Thyroid gland (tissue), 4 donors: ENCODE measurements at regions not wholly inside any gene's neighbourhood (a gene's known extent, or its start where the extent isn't known, plus 50 kb on each side); places are given as distances from the start of the nearest gene placed in this dataset.

Experiments
- DNase-seq, 2 donors: peaks; one replicate each; pipeline ENCODE4 v3.0.0-alpha.2; 2019
- H3K27ac ChIP-seq, 3 donors: fragments of 200-600 bp; sonication (generic); 1 replicate in 2 of 3; 2 replicates in 1 of 3; pipeline ENCODE4 v1.5.1; 2016 to 2019; ENCODE audit warnings: mild to moderate bottlenecking in 1 of 3, moderate library complexity in 1 of 3
- H3K27me3 ChIP-seq: fragments of 200-600 bp; sonication (generic); one replicate; pipeline ENCODE4 v1.5.1; 2019
- H3K36me3 ChIP-seq, 2 donors: fragments of 200-600 bp; sonication (generic); one replicate each; pipeline ENCODE4 v1.5.1; 2016 to 2019
- H3K4me1 ChIP-seq, 2 donors: fragments of 200-600 bp; sonication (generic); one replicate each; pipeline ENCODE4 v1.5.1; 2017 to 2019
- H3K4me3 ChIP-seq, 3 donors: fragments of 200-600 bp; sonication (generic); replicated peaks in 1 of 3; 1 replicate in 2 of 3; 2 replicates in 1 of 3; pipeline ENCODE4 v1.5.1; 2016; ENCODE audit warnings: mild to moderate bottlenecking in 1 of 3
- H3K9me3 ChIP-seq: fragments of 200-600 bp; sonication (generic); one replicate; pipeline ENCODE4 v1.5.1; 2017
- CTCF ChIP-seq, 6 experiments: fragments of 200-600 bp in 3 of 6; fragments of 450-650 bp in 3 of 6; sonication (generic) in 3 of 6; IDR thresholded peaks; one replicate each; pipeline ENCODE4 v1.5.1; 2016 to 2019; ENCODE audit warnings: antibody characterized with exemption in 6 of 6, mild to moderate bottlenecking in 2 of 6, inconsistent platforms in 1 of 6, moderate library complexity in 1 of 6
- POLR2A ChIP-seq, 2 donors: fragments of 450-650 bp; IDR thresholded peaks; one replicate each; pipeline ENCODE4 v1.6.1; 2017; ENCODE audit warnings: antibody characterized with exemption in 2 of 2, mild to moderate bottlenecking in 2 of 2, moderate library complexity in 1 of 2
- WGBS, 2 donors: methylation state at CpG; one replicate each; pipeline ENCODE4 v1.1.5; 2017; 5-methylcytosine and 5-hydroxymethylcytosine counted together
- intact Hi-C: fragments of 100-400 bp; cut with DNase I; formaldehyde crosslinking; loops from one replicate; pipeline ENCODE4 v1.15.1; 2023

GRCh38 chr13:50483416-50483815 is 360.1 kb downstream of the DLEU7 start:
- DNase-seq = no peak
- H3K27ac ChIP-seq = no peak overlapping the region
- 68 to 76% methylated on average over 3 of the region's 3 CpGs for WGBS, 2 donors
- H3K4me3 ChIP-seq = no peak overlapping the region
- TF ChIP-seq POLR2A (IDR thresholded peaks at IDR 0.05) = no peak
- no peak for TF ChIP-seq CTCF (IDR thresholded peaks at IDR 0.05)
- H3K9me3 ChIP-seq = no peaks in the 10 kb centered on the region
- H3K27me3 ChIP-seq = no peaks in the 10 kb centered on the region
- H3K36me3 ChIP-seq = no peaks in the 10 kb centered on the region
- intact Hi-C loops = no loop called here
- no peaks in the 10 kb centered on the region for H3K4me1 ChIP-seq

GRCh38 chr13:50484472-50485113 is 358.9 kb downstream of the DLEU7 start:
- H3K27ac ChIP-seq = no peak overlapping the region
- H3K36me3 ChIP-seq = no peaks in the 10 kb centered on the region
- intact Hi-C loops = no loop called here
- H3K4me1 ChIP-seq = no peaks in the 10 kb centered on the region
- no peaks in the 10 kb centered on the region for H3K27me3 ChIP-seq
- TF ChIP-seq CTCF (IDR thresholded peaks at IDR 0.05) = no peak
- TF ChIP-seq POLR2A (IDR thresholded peaks at IDR 0.05) = no peak
- no peak for DNase-seq
- 78 to 82% methylated on average over 12 of the region's 12 CpGs for WGBS, 2 donors
- no peak overlapping the region for H3K4me3 ChIP-seq
- no peaks in the 10 kb centered on the region for H3K9me3 ChIP-seq

GRCh38 chr13:50485979-50486935 is 357.2 kb downstream of the DLEU7 start:
- no peak for TF ChIP-seq CTCF (IDR thresholded peaks at IDR 0.05)
- Histone ChIP-seq H3K27ac (no peak overlapping the region), H3K4me3 (no peak overlapping the region), H3K36me3 (no peaks in the 10 kb centered on the region), H3K4me1 (no peaks in the 10 kb centered on the region), H3K27me3 (no peaks in the 10 kb centered on the region), H3K9me3 (no peaks in the 10 kb centered on the region)
- DNase-seq = no peak
- intact Hi-C loops = no loop called here
- 71 to 74% methylated on average over 8 of the region's 8 CpGs for WGBS, 2 donors

- H3K36me3 ChIP-seq = no peaks in the 10 kb centered on the region
- no peak for DNase-seq
Measured at GRCh38 chr13:50493683-50494082, 349.8 kb downstream of the DLEU7 start.

More at GRCh38 chr13:50493683-50494082, 349.8 kb downstream of the DLEU7 start:
- intact Hi-C loops = no loop called here
- no peaks in the 10 kb centered on the region for H3K4me1 ChIP-seq
- H3K9me3 ChIP-seq = no peaks in the 10 kb centered on the region
- no peaks in the 10 kb centered on the region for H3K27me3 ChIP-seq
- H3K27ac ChIP-seq = no peak overlapping the region
- WGBS, 2 donors = 60 to 68% methylated on average over 3 of the region's 3 CpGs
- TF ChIP-seq POLR2A (IDR thresholded peaks at IDR 0.05) = no peak
- TF ChIP-seq CTCF (IDR thresholded peaks at IDR 0.05) = no peak
- H3K4me3 ChIP-seq = no peak overlapping the region
